ENCODE measurements at regions not wholly inside any gene's neighbourhood (a gene's known extent, or its start where the extent isn't known, plus 50 kb on each side); places are given as distances from the start of the nearest gene placed in this dataset.

- Mint-ChIP-seq H3K36me3 (no peaks in the 10 kb centered on the region), H3K4me3 (no peak overlapping the region)
Measured at GRCh38 chr13:34044041-34044440, 226.1 kb downstream of the RFC3 start.

GRCh38 chr13:34044660-34045080, 226.7 kb downstream of the RFC3 start:
- peaks cover 0 to 3% (median 0%) of the 10 kb centered on the region in 3 donors for H3K27me3 Mint-ChIP-seq (ENCODE audit: low read depth in 3 of 3)
- no peak overlapping the region for H3K4me3 Mint-ChIP-seq
- H3K36me3 Mint-ChIP-seq, result no peaks in the 10 kb centered on the region
- H3K4me1 Mint-ChIP-seq, result no peaks in the 10 kb centered on the region
- H3K27ac Mint-ChIP-seq, result no peak overlapping the region
- no peak for DNase-seq
- H3K9me3 Mint-ChIP-seq, result peaks cover under 1 to 30% (median 7%) of the 10 kb centered on the region in 6 donors

More at GRCh38 chr13:34044041-34044440, 226.1 kb downstream of the RFC3 start:
- Mint-ChIP-seq H3K9me3 (peaks cover 2 to 34% (median 8%) of the 10 kb centered on the region in 6 donors), H3K27me3 (ENCODE audit: low read depth in 3 of 3) (peaks cover 0 to 3% (median 0%) of the 10 kb centered on the region in 3 donors), H3K27ac (no peak overlapping the region), H3K4me1 (no peaks in the 10 kb centered on the region)
- no peak for DNase-seq

GRCh38 chr13:34046457-34046856, 228.5 kb downstream of the RFC3 start:
- H3K4me3 Mint-ChIP-seq, result no peak overlapping the region
- H3K27ac Mint-ChIP-seq, result no peak overlapping the region
- peaks cover 0 to 28% (median 7%) of the 10 kb centered on the region in 6 donors for H3K9me3 Mint-ChIP-seq
- H3K36me3 Mint-ChIP-seq, result no peaks in the 10 kb centered on the region
- H3K4me1 Mint-ChIP-seq, result no peaks in the 10 kb centered on the region
- peaks cover 0 to 4% (median 0%) of the 10 kb centered on the region in 3 donors for H3K27me3 Mint-ChIP-seq (ENCODE audit: low read depth in 3 of 3)
- no peak for DNase-seq

DNA sequence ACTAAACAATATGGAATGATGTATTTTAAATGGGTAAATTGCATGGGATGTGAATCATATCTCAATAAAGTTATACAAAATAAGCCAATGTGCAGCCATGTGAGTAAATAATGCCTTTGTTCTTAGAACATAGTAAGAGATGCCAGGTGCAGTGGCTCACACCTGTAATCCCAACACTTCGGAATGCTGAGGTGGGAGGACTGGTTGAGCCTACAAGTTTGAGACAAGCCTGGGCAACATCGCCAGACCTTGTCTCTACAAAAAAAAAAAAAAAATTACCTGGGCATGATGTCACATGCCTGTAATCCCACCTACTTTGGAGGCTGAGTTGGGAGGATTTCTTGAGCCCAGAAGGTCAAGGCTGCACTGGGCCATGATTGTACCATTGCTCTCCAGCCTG, 230.7 kb downstream of the RFC3 start:
- Mint-ChIP-seq H3K4me1 (no peaks in the 10 kb centered on the region), H3K4me3 (no peak overlapping the region), H3K27ac (no peak overlapping the region)

GRCh38 chr13:34056733-34057258, 238.8 kb downstream of the RFC3 start:
- DNase-seq, result no peak
- no peaks in the 10 kb centered on the region for H3K36me3 Mint-ChIP-seq
- peaks cover 8 to 15% (median 12%) of the 10 kb centered on the region in 6 donors for H3K9me3 Mint-ChIP-seq
- H3K27ac Mint-ChIP-seq, result no peak overlapping the region
- H3K4me3 Mint-ChIP-seq, result no peak overlapping the region
- H3K4me1 Mint-ChIP-seq, result no peaks in the 10 kb centered on the region
- H3K27me3 Mint-ChIP-seq (ENCODE audit: low read depth in 3 of 3), result peaks cover 0 to 5% (median 0%) of the 10 kb centered on the region in 3 donors

More for the DNA sequence above, 230.7 kb downstream of the RFC3 start:
- H3K36me3 Mint-ChIP-seq, result no peaks in the 10 kb centered on the region
- H3K9me3 Mint-ChIP-seq, result peaks cover 0 to 21% (median 7%) of the 10 kb centered on the region in 6 donors
- no peak for DNase-seq
- H3K27me3 Mint-ChIP-seq (ENCODE audit: low read depth in 3 of 3), result peaks cover 0 to 1% (median 0%) of the 10 kb centered on the region in 3 donors

- Mint-ChIP-seq H3K9me3 (peaks cover 1 to 11% (median 8%) of the 10 kb centered on the region in 6 donors), H3K27ac (no peak overlapping the region), H3K27me3 (ENCODE audit: low read depth in 3 of 3) (peaks cover 0 to 2% (median 0%) of the 10 kb centered on the region in 3 donors), H3K4me3 (no peak overlapping the region), H3K36me3 (no peaks in the 10 kb centered on the region), H3K4me1 (no peaks in the 10 kb centered on the region)
- no peak for DNase-seq
Measured at GRCh38 chr13:34064456-34065205, 246.7 kb downstream of the RFC3 start.

DNA sequence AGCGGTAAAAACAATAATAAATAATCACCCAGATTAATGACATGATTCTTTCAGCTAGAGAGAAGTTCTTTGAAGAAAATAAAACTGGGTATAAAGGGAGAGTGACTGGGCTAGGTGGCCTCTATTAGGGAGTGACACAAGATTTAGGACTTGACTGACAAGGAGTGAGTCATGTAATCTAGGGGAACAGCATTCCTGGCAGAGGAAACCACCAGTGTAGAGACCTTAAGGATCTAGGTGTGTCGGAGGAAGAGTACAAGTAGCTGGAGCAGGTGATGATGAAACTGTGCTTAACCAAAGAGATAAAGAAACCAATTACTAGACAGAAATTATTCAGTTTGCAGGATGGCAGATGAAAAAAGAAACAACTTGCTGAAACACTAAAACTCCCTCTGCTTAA, 248.0 kb downstream of the RFC3 start:
- peaks cover 0 to 2% (median 0%) of the 10 kb centered on the region in 3 donors for H3K27me3 Mint-ChIP-seq (ENCODE audit: low read depth in 3 of 3)
- no peak for DNase-seq
- H3K9me3 Mint-ChIP-seq, result peaks cover 0 to 11% (median 7%) of the 10 kb centered on the region in 6 donors
- no peaks in the 10 kb centered on the region for H3K4me1 Mint-ChIP-seq
- no peaks in the 10 kb centered on the region for H3K36me3 Mint-ChIP-seq
- H3K27ac Mint-ChIP-seq, result no peak overlapping the region
- H3K4me3 Mint-ChIP-seq, result no peak overlapping the region

DNA sequence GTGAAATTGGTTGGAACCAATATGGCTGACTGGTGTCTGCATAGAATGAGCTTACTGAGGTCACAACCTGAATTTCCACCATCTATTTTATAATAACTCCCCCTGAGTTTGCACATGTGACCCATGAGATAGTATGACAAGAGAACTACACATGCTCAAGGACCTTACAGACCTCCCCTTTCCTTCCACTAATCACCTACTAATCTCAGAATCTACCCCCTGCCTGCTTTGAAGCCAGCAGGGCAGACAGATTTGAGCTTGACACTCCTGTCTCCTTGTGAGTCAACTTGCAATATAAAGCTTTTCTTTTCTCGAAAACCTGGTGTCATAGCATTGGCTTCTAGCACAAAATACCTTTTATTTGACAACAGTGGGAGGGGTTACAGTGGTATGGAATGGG, 248.4 kb downstream of the RFC3 start:
- H3K27ac Mint-ChIP-seq, result no peak overlapping the region
- H3K9me3 Mint-ChIP-seq, result peaks cover 0 to 11% (median 4%) of the 10 kb centered on the region in 6 donors
- no peak for DNase-seq
- H3K27me3 Mint-ChIP-seq (ENCODE audit: low read depth in 3 of 3), result peaks cover 0 to 2% (median 0%) of the 10 kb centered on the region in 3 donors
- no peak overlapping the region for H3K4me3 Mint-ChIP-seq
- H3K4me1 Mint-ChIP-seq, result no peaks in the 10 kb centered on the region
- H3K36me3 Mint-ChIP-seq, result no peaks in the 10 kb centered on the region

- H3K9me3 Mint-ChIP-seq, result peaks cover 2 to 25% (median 7%) of the 10 kb centered on the region in 6 donors
- H3K4me3 Mint-ChIP-seq, result no peak overlapping the region
- no peaks in the 10 kb centered on the region for H3K36me3 Mint-ChIP-seq
- H3K27me3 Mint-ChIP-seq (ENCODE audit: low read depth in 3 of 3), result peaks cover 0 to 3% (median 3%) of the 10 kb centered on the region in 3 donors
- H3K4me1 Mint-ChIP-seq, result no peaks in the 10 kb centered on the region
- DNase-seq, result no peak
- no peak overlapping the region for H3K27ac Mint-ChIP-seq
Measured at GRCh38 chr13:34070006-34070405, 252.1 kb downstream of the RFC3 start.

GRCh38 chr13:34070544-34071303, 252.8 kb downstream of the RFC3 start:
- peaks cover 2 to 25% (median 7%) of the 10 kb centered on the region in 6 donors for H3K9me3 Mint-ChIP-seq
- H3K36me3 Mint-ChIP-seq, result no peaks in the 10 kb centered on the region
- no peaks in the 10 kb centered on the region for H3K4me1 Mint-ChIP-seq
- peaks cover 0 to 3% (median 3%) of the 10 kb centered on the region in 3 donors for H3K27me3 Mint-ChIP-seq (ENCODE audit: low read depth in 3 of 3)
- no peak for DNase-seq
- no peak overlapping the region for H3K27ac Mint-ChIP-seq
- H3K4me3 Mint-ChIP-seq, result no peak overlapping the region

- DNase-seq, result no peak
- H3K27me3 Mint-ChIP-seq (ENCODE audit: low read depth in 3 of 3), result peaks cover 0 to 3% (median 3%) of the 10 kb centered on the region in 3 donors
Measured at GRCh38 chr13:34076319-34076718, 258.4 kb downstream of the RFC3 start.

GRCh38 chr13:34076943-34077703, 259.2 kb downstream of the RFC3 start:
- DNase-seq, result no peak

More at GRCh38 chr13:34076319-34076718, 258.4 kb downstream of the RFC3 start:
- Mint-ChIP-seq H3K9me3 (peaks cover 2 to 15% (median 4%) of the 10 kb centered on the region in 6 donors), H3K36me3 (no peaks in the 10 kb centered on the region), H3K27ac (no peak overlapping the region), H3K4me3 (no peak overlapping the region), H3K4me1 (no peaks in the 10 kb centered on the region)

GRCh38 chr13:34078334-34078999, 260.5 kb downstream of the RFC3 start:
- no peak overlapping the region for H3K4me3 Mint-ChIP-seq
- H3K4me1 Mint-ChIP-seq, result no peaks in the 10 kb centered on the region
- H3K27ac Mint-ChIP-seq, result no peak overlapping the region
- no peak for DNase-seq
- H3K27me3 Mint-ChIP-seq (ENCODE audit: low read depth in 3 of 3), result no peaks in the 10 kb centered on the region
- peaks cover 0 to 10% (median 0%) of the 10 kb centered on the region in 6 donors for H3K9me3 Mint-ChIP-seq
- H3K36me3 Mint-ChIP-seq, result no peaks in the 10 kb centered on the region

More at GRCh38 chr13:34076943-34077703, 259.2 kb downstream of the RFC3 start:
- Mint-ChIP-seq H3K27ac (no peak overlapping the region), H3K4me3 (no peak overlapping the region), H3K36me3 (no peaks in the 10 kb centered on the region), H3K27me3 (ENCODE audit: low read depth in 3 of 3) (peaks cover 0 to 3% (median 3%) of the 10 kb centered on the region in 3 donors), H3K4me1 (no peaks in the 10 kb centered on the region), H3K9me3 (peaks cover 2 to 14% (median 3%) of the 10 kb centered on the region in 6 donors)

All from immature natural killer cell (primary cell).